ENCODE measurements at regions not wholly inside any gene's neighbourhood (a gene's known extent, or its start where the extent isn't known, plus 50 kb on each side); places are given as distances from the start of the nearest gene placed in this dataset.

DNA sequence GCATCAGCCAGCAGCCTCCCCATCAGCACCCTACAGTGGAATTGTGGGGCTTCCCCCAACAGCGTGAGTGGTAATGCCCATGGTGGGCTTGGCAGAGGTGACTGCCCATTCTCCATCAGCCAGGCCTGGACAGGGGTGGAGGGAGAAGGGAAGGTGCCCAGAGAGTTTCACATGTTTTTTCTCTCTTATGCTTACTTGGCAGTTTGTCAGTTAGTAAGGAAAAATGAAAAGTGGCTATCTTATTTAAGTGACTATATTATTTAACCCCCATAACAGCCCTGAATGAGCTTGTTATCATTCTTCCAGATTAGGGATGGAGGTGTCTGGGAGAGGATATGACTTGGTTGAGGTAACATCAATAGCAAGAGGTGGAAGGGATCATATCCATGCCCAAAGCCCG lies 921.7 kb downstream of the GRID1 start:
- no peaks in the 10 kb centered on the region for H3K36me3 Mint-ChIP-seq (ENCODE audit: low read depth)
- CTCF ChIA-PET: no interaction called here
- intact Hi-C loops (cut with micrococcal nuclease): no loop called here
- H3K9me3 Mint-ChIP-seq: no peaks in the 10 kb centered on the region
- peaks cover 4% of the 10 kb centered on the region for H3K27me3 Mint-ChIP-seq (ENCODE audit: low read depth)
- H3K4me1 Mint-ChIP-seq (ENCODE audit: low read depth): no peaks in the 10 kb centered on the region
- H3K27ac Mint-ChIP-seq: no peak overlapping the region
- DNase-seq: no peak
- H3K4me3 Mint-ChIP-seq: no peak overlapping the region

DNA sequence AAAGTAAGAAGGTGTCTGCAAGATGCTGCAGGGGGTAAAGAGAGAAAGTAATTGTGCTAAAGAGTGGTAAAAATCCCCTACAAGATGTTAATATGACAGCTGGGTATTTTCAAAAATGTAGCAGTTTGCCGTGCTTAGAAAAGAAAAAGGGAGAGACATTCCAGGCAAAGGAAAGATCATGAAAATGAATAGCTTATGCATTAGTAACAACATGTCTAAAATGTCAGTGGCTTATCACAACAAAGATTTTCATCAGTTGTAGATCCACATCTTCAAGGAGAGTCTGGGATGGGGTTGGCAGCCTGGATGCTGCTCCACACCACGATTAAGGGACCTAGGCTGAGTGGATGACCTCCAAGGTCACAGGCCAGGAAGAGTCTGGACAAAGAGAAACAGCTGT lies 920.9 kb downstream of the GRID1 start:
- Mint-ChIP-seq H3K27ac (no peak overlapping the region), H3K4me3 (no peak overlapping the region), H3K9me3 (no peaks in the 10 kb centered on the region), H3K4me1 (ENCODE audit: low read depth) (no peaks in the 10 kb centered on the region), H3K27me3 (ENCODE audit: low read depth) (peaks cover 2% of the 10 kb centered on the region), H3K36me3 (ENCODE audit: low read depth) (no peaks in the 10 kb centered on the region)
- no peak for DNase-seq
- intact Hi-C loops (cut with micrococcal nuclease): no loop called here
- CTCF ChIA-PET: no interaction called here

DNA sequence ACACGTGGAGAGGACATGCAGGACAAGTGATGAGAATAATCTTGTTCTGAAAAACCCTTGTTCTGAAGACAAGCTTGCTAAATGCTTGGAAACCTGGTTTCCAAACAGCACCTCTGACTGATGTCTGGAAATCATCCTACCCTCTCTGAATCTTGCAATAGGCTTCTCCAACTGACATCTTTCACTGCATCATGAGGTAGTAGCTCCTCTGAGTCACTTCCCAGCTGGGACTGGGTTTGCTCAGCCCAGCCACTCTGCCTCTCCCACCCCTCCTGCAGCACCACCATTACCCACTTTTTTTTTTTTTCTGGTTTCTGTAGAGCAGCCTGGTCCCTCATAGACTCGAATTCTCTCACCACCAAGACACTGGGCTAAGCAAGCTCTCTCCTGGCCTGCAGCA lies 919.8 kb downstream of the GRID1 start:
- peaks cover 2% of the 10 kb centered on the region for H3K27me3 Mint-ChIP-seq (ENCODE audit: low read depth)
- H3K36me3 Mint-ChIP-seq (ENCODE audit: low read depth): no peaks in the 10 kb centered on the region
- H3K4me3 Mint-ChIP-seq: no peak overlapping the region
- H3K9me3 Mint-ChIP-seq: no peaks in the 10 kb centered on the region
- H3K4me1 Mint-ChIP-seq (ENCODE audit: low read depth): no peaks in the 10 kb centered on the region
- intact Hi-C loops (cut with micrococcal nuclease): no loop called here
- DNase-seq: no peak
- H3K27ac Mint-ChIP-seq: no peak overlapping the region
- CTCF ChIA-PET: no interaction called here

DNA sequence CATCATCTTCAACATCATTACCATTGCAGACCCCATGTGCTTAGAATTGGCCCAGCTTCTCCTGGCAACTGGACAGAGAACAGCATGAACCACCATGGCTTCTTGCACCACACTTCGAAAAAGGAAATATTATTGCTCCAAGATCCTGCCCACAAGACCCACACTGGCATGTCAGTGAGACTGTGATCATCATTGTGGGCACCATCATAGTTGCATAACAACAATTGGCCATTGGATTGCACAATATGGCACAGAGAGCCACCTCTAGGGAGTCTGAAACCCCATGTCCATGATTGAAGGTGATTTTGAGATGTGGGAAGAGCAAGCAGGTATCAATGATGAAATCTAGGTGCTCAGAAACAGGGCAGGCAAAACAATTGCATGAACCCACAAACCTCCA lies 918.9 kb downstream of the GRID1 start:
- CTCF ChIA-PET: no interaction called here
- H3K9me3 Mint-ChIP-seq: no peaks in the 10 kb centered on the region
- no peaks in the 10 kb centered on the region for H3K36me3 Mint-ChIP-seq (ENCODE audit: low read depth)
- no peak overlapping the region for H3K27ac Mint-ChIP-seq
- no peak for DNase-seq
- peaks cover 2% of the 10 kb centered on the region for H3K27me3 Mint-ChIP-seq (ENCODE audit: low read depth)
- no peak overlapping the region for H3K4me3 Mint-ChIP-seq
- intact Hi-C loops (cut with micrococcal nuclease): no loop called here
- H3K4me1 Mint-ChIP-seq (ENCODE audit: low read depth): no peaks in the 10 kb centered on the region

DNA sequence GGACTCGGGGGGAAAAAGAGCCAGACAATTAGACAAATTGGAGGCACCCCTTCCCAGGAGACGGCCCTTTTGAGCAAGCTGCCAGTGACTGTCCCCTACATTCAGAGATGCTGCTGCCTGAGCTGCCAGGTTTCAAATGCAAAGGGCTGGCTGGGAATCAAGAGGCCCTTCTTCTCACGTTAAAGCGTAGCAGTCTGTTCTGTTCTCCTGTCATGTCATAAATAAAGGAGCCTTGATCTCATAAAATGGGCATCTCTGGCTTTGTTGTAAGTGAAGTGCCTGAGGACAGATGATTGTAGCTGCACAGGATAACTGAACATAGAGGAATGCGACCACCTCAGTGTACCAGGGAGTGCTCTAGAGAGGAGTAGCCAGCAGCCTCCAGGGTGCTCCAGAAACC lies 917.9 kb downstream of the GRID1 start:
- intact Hi-C loops (cut with micrococcal nuclease): no loop called here
- CTCF ChIA-PET: no interaction called here
- no peak for DNase-seq
- H3K4me1 Mint-ChIP-seq (ENCODE audit: low read depth): no peaks in the 10 kb centered on the region
- no peak overlapping the region for H3K4me3 Mint-ChIP-seq
- H3K27me3 Mint-ChIP-seq (ENCODE audit: low read depth): peaks cover 4% of the 10 kb centered on the region
- no peak overlapping the region for H3K27ac Mint-ChIP-seq
- no peaks in the 10 kb centered on the region for H3K9me3 Mint-ChIP-seq
- no peaks in the 10 kb centered on the region for H3K36me3 Mint-ChIP-seq (ENCODE audit: low read depth)

DNA sequence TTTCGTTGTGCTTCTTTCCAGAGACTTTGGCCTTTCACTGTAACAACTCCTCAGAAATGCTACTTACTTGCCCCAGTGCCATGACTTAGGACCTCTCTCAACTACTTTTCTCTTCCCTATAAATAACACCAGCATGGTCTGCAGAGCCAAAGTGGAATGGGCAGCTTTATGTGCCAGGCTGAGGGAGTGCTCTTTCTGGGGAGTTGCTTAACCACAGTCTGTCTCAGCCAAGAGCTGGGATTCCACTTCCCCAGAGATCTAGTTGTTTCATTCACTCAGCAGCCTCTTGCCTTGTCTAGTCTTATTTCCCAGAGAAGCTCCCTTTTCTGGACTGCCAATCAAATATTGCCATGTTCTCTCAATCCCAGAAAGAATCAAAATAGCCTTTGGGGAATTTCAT lies 912.2 kb downstream of the GRID1 start:
- Mint-ChIP-seq H3K27ac (no peak overlapping the region), H3K4me1 (ENCODE audit: low read depth) (no peaks in the 10 kb centered on the region), H3K4me3 (no peak overlapping the region), H3K36me3 (ENCODE audit: low read depth) (no peaks in the 10 kb centered on the region), H3K9me3 (no peaks in the 10 kb centered on the region), H3K27me3 (ENCODE audit: low read depth) (peaks cover 7% of the 10 kb centered on the region)
- intact Hi-C loops (cut with micrococcal nuclease): no loop called here
- CTCF ChIA-PET: no interaction called here
- DNase-seq: no peak

DNA sequence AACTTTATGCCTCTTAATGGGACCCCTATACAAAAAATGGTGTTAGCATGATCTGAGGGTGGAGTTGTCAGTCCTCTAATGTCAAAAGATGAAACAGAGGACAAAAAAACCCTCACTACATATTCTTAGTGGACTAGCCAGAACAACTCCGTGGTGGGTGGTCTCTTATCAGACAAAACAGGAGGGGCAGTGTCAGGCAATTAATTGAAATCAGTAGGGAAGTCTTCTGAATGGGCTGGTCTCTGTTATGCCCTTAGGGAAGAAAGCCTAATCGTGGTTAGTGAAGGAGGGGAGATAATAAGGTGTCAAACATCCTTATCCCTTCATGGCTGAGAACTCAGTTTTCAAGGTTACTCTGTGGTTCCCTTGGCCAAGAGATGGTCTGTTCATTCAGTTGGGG lies 909.4 kb downstream of the GRID1 start:
- H3K4me1 Mint-ChIP-seq (ENCODE audit: low read depth): no peaks in the 10 kb centered on the region
- CTCF ChIA-PET: no interaction called here
- no peaks in the 10 kb centered on the region for H3K36me3 Mint-ChIP-seq (ENCODE audit: low read depth)
- H3K9me3 Mint-ChIP-seq: no peaks in the 10 kb centered on the region
- peaks cover 7% of the 10 kb centered on the region for H3K27me3 Mint-ChIP-seq (ENCODE audit: low read depth)
- H3K4me3 Mint-ChIP-seq: no peak overlapping the region
- intact Hi-C loops (cut with micrococcal nuclease): no loop called here
- no peak for DNase-seq
- H3K27ac Mint-ChIP-seq: no peak overlapping the region

DNA sequence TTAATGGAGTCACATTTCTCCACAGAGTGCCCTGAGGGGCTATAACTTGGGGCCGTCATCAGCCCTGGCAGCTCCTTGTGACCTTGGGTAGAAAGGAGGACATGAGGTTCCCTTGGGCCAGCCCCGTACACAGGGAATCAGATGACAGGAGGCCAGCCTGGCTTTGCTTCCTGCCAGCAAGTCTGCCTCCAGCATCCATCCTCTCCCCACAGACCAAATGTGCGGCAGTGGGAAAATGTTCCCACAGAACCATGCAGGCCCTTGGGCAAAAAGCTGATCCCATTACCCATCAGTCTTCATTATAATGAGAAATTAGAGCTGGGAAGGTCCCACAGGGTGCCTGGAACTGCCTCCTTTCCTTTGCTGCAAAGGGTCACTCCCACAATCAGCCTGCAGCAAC lies 908.3 kb downstream of the GRID1 start:
- Mint-ChIP-seq H3K36me3 (ENCODE audit: low read depth) (no peaks in the 10 kb centered on the region), H3K4me3 (no peak overlapping the region), H3K27ac (no peak overlapping the region), H3K4me1 (ENCODE audit: low read depth) (no peaks in the 10 kb centered on the region), H3K9me3 (no peaks in the 10 kb centered on the region), H3K27me3 (ENCODE audit: low read depth) (peaks cover 3% of the 10 kb centered on the region)
- DNase-seq: no peak
- CTCF ChIA-PET: no interaction called here
- intact Hi-C loops (cut with micrococcal nuclease): no loop called here

DNA sequence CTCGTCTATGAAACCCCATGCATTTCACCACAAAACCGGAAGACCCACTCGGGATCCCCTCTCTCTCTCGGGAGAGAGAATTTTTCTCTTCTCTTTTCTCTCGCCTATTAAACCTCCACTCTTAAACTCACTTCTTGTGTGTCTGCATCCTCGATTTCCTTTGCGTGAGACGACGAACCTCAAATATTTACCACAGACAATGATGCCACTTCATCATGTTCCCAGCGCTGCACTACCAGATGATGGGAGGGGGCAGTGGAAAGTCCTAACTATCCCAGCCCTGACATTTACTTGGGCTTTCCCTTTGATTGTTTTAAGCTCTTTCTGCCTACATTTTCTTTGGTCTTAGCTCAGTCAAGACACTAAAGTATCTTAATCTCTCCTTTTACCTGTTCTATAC lies 906.7 kb downstream of the GRID1 start:
- intact Hi-C loops (cut with micrococcal nuclease): no loop called here
- no peaks in the 10 kb centered on the region for H3K9me3 Mint-ChIP-seq
- no peaks in the 10 kb centered on the region for H3K4me1 Mint-ChIP-seq (ENCODE audit: low read depth)
- peaks cover 2% of the 10 kb centered on the region for H3K27me3 Mint-ChIP-seq (ENCODE audit: low read depth)
- no peak for DNase-seq
- H3K4me3 Mint-ChIP-seq: no peak overlapping the region
- H3K27ac Mint-ChIP-seq: no peak overlapping the region
- CTCF ChIA-PET: no interaction called here
- H3K36me3 Mint-ChIP-seq (ENCODE audit: low read depth): no peaks in the 10 kb centered on the region

DNA sequence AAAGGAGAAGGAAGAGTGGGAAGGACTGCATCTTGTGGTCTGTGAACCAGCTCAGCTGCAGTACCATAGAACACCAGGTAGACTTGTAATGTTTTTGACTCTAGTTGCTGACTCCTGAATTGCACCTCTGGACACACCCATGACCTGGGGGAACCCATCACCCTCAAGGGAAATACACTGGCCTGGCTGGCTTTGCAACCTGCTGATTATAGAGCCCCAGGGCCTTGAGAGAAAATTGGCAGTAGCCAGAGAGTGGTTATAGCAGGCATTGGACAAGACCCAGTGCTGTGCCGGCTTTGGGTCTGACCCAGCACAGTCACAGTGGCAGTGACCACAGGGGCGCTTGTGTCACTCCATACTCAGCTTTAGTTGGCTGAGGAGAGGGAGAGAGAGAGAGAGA lies 902.3 kb downstream of the GRID1 start:
- Mint-ChIP-seq H3K27ac (no peak overlapping the region), H3K36me3 (ENCODE audit: low read depth) (no peaks in the 10 kb centered on the region), H3K4me1 (ENCODE audit: low read depth) (no peaks in the 10 kb centered on the region), H3K27me3 (ENCODE audit: low read depth) (peaks cover 9% of the 10 kb centered on the region), H3K9me3 (no peaks in the 10 kb centered on the region), H3K4me3 (no peak overlapping the region)
- DNase-seq: no peak
- CTCF ChIA-PET: no interaction called here
- intact Hi-C loops (cut with micrococcal nuclease): no loop called here

DNA sequence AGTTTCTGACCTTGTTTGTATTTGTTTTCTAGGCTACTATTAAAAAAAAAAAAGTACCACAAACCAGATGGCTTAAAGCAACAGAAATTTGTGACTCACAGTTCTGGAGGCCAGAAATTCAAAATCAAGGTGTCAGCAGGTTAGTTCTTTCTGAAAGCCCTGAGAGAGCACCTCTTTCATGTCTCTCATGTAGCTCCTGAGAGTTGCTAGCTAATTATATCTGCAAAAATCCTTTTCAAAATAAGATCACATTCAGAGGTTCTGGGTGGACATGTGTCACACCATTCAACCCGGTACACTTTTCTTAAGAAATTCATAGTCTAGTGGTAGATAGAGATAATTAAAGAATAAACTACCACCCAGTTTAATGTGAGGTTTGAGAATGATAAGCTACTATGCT lies 888.6 kb downstream of the GRID1 start:
- DNase-seq: no peak
- CTCF ChIA-PET: no interaction called here
- no peaks in the 10 kb centered on the region for H3K4me1 Mint-ChIP-seq (ENCODE audit: low read depth)
- no peak overlapping the region for H3K27ac Mint-ChIP-seq
- no peaks in the 10 kb centered on the region for H3K27me3 Mint-ChIP-seq (ENCODE audit: low read depth)
- no peaks in the 10 kb centered on the region for H3K9me3 Mint-ChIP-seq
- no peaks in the 10 kb centered on the region for H3K36me3 Mint-ChIP-seq (ENCODE audit: low read depth)
- intact Hi-C loops (cut with micrococcal nuclease): no loop called here
- H3K4me3 Mint-ChIP-seq: no peak overlapping the region

DNA sequence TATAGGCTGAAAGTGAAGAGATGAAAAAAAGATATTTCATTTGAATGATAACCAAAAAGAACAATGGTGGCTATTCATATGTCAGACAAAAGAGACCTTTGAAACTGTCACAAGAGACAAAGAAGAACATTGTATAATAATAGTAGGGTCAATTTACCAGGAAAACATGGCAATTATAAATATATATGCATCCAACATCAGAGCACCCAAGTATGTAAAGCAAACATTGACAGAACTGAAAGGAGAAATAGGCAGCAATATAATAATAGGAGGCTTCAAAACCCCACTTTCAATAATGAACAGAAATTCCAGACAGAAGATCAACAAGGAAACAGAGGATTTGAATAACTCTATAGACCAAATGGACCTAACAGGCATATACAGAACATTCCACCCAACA lies 876.2 kb downstream of the GRID1 start:
- CTCF ChIA-PET: no interaction called here
- Mint-ChIP-seq H3K36me3 (ENCODE audit: low read depth) (no peaks in the 10 kb centered on the region), H3K27me3 (ENCODE audit: low read depth) (peaks cover 2% of the 10 kb centered on the region), H3K4me3 (no peak overlapping the region), H3K9me3 (no peaks in the 10 kb centered on the region), H3K27ac (no peak overlapping the region), H3K4me1 (ENCODE audit: low read depth) (no peaks in the 10 kb centered on the region)
- intact Hi-C loops (cut with micrococcal nuclease): no loop called here
- DNase-seq: no peak

DNA sequence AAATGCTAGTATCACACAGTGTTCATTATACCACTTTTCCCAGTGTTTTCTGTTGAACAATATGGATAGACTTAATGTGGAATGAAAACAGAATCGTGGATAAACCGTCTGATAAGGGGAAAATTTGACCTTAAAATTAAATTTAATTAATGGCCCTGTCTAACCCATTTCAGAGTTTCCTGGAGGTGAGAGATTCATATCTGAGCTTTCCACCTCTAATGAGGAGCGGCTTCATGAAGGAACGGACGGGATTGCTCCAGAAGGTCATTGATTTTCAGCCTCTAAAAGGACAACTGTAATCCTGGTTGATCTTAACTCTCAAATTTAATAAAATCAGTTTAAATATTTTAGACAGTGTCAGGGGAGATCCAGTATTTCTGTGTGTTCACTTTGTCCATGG lies 874.9 kb downstream of the GRID1 start:
- intact Hi-C loops (cut with micrococcal nuclease): no loop called here
- H3K9me3 Mint-ChIP-seq: no peaks in the 10 kb centered on the region
- H3K4me3 Mint-ChIP-seq: no peak overlapping the region
- no peaks in the 10 kb centered on the region for H3K36me3 Mint-ChIP-seq (ENCODE audit: low read depth)
- peaks cover 2% of the 10 kb centered on the region for H3K27me3 Mint-ChIP-seq (ENCODE audit: low read depth)
- no peak for DNase-seq
- CTCF ChIA-PET: no interaction called here
- H3K4me1 Mint-ChIP-seq (ENCODE audit: low read depth): no peaks in the 10 kb centered on the region
- no peak overlapping the region for H3K27ac Mint-ChIP-seq

DNA sequence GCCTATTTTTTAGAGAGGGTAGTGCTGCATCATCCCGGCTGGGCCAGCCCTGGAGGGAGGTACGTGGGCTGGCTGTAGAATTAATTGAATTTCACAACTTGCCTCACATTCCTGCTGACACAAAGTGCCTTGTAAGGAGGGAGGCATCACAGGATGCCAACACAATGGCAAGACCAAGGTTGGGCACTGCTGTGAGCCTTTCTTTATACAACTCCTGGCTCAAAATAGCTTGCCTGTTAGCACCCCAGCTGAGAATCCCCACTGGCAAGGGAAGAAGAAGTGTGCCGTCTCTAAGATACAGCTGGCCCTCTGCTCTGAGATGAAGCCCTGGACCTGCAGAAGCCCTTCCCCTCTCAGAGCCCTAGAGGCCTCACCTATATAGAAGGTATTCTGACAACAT lies 873.9 kb downstream of the GRID1 start:
- Mint-ChIP-seq H3K9me3 (no peaks in the 10 kb centered on the region), H3K4me1 (ENCODE audit: low read depth) (no peaks in the 10 kb centered on the region)

More for the DNA sequence above, 873.9 kb downstream of the GRID1 start:
- no peak for DNase-seq
- intact Hi-C loops (cut with micrococcal nuclease): no loop called here
- Mint-ChIP-seq H3K4me3 (no peak overlapping the region), H3K27ac (no peak overlapping the region), H3K27me3 (ENCODE audit: low read depth) (peaks cover 2% of the 10 kb centered on the region), H3K36me3 (ENCODE audit: low read depth) (no peaks in the 10 kb centered on the region)
- CTCF ChIA-PET: no interaction called here
